ENCODE measurements at regions not wholly inside any gene's neighbourhood (a gene's known extent, or its start where the extent isn't known, plus 50 kb on each side); places are given as distances from the start of the nearest gene placed in this dataset.

DNA sequence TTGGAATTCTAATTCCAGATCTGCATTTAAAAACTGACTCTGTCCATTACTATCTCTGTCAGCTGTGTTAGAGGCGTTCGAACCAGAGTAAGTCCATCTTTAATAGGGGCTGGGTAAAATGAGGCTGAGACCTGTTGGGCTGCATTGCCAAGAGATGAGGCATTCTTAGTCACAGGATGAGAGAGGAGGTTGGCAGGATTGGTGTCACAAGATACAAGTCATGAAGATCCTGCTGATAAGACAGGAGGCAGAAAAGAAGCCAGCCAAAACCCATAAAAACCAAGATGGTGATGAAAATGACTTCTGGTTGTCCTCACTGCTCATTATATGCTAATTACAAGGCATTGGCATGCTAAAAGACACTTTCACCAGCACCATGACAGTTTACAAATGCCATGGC is 356.3 kb upstream of the ISX start:
- DNase-seq (ENCODE audit: insufficient read length) (no peak), FAIRE-seq (no peak)
- TF ChIP-seq TAF1 (IDR thresholded peaks at IDR 0.05; ENCODE audit: borderline replicate concordance, low read depth, low read length) (no peak), POLR2AphosphoS5 (IDR thresholded peaks at IDR 0.05; ENCODE audit: low read depth, low read length) (no peak), POLR2A (IDR thresholded peaks at IDR 0.05; ENCODE audit: low read depth, low read length) (no peak)

DNA sequence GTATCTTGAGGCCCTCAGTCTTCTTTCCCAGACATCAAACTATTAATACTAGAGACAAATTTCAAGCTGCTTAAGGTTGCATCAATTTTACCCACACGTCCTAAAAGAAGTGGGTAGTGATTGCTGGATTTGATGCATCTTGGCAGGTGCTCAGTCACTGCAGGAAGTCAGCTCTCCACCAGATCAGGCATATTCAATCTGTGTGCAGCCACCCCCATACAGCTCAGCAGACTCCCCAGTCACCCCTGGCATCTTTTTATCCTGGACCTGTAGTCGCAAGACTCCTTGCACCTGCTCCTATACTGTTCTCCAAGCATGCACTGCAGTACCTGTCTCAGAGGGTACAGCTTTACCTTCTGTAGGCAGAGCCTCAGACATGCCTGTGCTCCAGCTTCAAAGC is 343.1 kb upstream of the ISX start:
- DNase-seq (ENCODE audit: insufficient read length), result no peak
- TF ChIP-seq TAF1 (IDR thresholded peaks at IDR 0.05; ENCODE audit: borderline replicate concordance, low read depth, low read length) (no peak), POLR2A (IDR thresholded peaks at IDR 0.05; ENCODE audit: low read depth, low read length) (no peak), POLR2AphosphoS5 (IDR thresholded peaks at IDR 0.05; ENCODE audit: low read depth, low read length) (no peak)
- FAIRE-seq, result no peak

DNA sequence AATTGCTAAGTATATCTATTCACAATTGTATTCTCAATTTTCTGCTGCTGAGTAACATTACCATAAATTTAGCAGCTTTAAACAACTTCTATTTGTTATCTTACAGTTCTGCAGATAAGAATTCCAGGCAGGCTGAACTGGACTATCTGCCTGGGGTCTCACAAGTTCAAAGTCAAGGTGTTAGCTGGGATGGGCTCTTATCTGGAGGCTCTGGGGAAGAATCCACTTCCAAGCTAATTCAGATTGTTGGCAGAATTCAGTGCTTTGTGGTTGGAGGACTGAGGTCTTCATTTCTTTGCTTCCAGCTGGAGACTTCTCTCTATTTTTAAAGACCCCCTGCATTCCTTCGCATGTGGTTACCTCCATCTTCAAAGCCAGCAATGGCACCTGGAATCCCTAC is 329.9 kb upstream of the ISX start:
- no peak for TF ChIP-seq POLR2A (IDR thresholded peaks at IDR 0.05; ENCODE audit: low read depth, low read length)
- no peak for FAIRE-seq
- no peak for DNase-seq (ENCODE audit: insufficient read length)

DNA sequence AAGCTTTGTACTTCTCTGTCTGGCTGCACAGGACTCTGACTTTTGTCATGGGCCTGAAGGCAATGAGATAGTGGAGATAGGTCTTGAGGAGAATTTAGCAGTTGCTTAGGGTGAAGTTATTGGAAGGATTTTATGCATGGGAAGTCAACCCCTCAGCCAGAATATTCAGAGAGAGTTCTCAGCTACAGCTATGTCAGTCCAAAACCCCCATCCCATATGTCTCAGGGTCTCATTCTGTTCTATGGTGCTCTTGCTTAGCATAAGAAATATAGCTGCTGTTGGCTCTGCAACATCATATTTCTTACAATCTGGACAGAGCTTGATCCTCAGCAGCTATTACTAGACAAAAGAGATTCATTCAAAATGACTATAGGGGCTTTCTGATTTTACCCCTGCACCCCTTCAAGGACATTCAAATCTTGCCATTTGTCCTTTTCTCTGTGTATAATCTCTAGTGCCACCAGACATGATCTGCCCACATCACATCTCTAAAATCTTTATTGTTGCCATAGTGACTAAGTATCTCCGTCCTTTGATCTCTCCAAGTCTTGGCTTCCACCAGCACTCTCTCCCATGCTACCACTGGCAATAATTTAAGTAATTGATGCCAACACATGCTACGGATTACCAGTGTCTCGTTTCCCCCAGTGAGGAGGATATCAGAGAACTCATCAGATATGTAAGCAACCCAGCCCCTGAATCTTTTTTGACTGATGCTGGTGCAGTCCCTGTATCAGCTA is 327.1 kb upstream of the ISX start:
- TF ChIP-seq POLR2AphosphoS5 (IDR thresholded peaks at IDR 0.05; ENCODE audit: low read depth, low read length) (no peak), POLR2A (IDR thresholded peaks at IDR 0.05; ENCODE audit: low read depth, low read length) (no peak), TAF1 (IDR thresholded peaks at IDR 0.05; ENCODE audit: borderline replicate concordance, low read depth, low read length) (no peak)
- DNase-seq (ENCODE audit: insufficient read length) (no peak), FAIRE-seq (no peak)

DNA sequence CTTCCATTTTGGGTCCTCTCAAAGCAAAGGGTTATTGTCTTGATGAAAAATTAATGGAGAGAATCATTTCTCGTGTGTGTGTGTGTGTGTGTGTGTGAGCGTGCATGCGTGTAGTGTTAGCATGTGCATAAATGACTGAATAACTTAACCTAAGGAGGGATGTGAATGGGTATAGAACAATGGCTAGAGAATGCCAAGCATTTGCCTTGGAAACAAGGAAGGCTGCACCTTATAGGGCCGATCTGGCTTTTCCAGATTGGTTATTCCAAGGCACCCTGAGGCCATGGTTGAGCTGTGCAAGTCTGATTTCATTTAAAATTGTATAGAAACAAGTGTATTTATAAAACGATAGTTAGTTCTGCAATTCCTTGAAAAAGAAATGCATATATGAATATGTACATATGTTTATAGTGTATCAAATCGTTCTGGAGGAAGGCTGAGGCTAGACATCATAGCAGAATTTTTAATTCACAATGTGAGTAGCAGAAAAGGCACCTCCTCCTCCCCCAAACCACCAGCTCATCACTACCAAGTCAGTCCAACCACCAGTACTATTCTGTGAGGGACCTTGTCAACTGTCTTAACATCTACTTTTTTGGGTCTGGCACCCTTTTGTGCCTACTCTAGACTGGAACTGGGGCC is 322.7 kb upstream of the ISX start:
- DNase-seq (ENCODE audit: insufficient read length), result no peak
- TF ChIP-seq TAF1 (IDR thresholded peaks at IDR 0.05; ENCODE audit: borderline replicate concordance, low read depth, low read length) (no peak), POLR2A (IDR thresholded peaks at IDR 0.05; ENCODE audit: low read depth, low read length) (no peak), POLR2AphosphoS5 (IDR thresholded peaks at IDR 0.05; ENCODE audit: low read depth, low read length) (no peak)
- FAIRE-seq, result no peak

DNA sequence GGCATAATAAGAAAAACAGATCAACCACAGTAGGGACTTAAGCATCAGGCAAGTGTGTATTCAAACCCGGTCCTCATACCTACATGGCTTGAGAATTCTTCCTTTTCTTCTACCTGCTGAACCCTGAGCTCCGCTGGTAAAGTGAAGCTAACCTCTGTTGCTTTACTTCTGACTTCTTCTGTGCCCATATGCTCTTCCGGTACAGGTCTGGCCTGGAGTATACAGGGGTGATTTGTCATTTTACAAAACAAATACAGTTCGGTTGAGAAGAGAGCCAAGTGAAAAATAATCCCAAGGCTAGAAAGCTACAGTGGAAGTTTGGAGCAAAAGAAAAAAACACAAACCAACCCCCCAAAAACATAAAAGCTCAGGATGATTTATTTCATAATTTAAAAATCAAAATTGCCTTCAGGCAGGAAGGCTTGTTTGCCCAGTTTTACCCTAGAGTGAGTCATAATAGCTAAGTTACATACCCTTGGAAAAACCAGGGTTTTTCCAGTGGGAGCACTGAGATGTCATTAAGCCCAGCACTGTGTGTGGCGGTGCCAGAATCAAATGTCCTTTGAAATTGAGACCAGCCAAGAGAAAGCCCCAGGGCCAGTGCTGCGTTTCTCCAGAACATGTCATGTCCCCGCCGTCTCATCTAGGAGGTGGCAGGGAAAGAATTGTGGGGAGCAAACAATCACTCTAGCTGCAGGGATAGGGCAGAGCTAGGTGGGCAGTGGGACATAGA is 305.5 kb upstream of the ISX start:
- DNase-seq (ENCODE audit: insufficient read length) (no peak), FAIRE-seq (no peak)
- no peak for TF ChIP-seq POLR2AphosphoS5 (IDR thresholded peaks at IDR 0.05; ENCODE audit: low read depth, low read length)
- no peak for TF ChIP-seq POLR2A (IDR thresholded peaks at IDR 0.05; ENCODE audit: low read depth, low read length)
- no peak for TF ChIP-seq TAF1 (IDR thresholded peaks at IDR 0.05; ENCODE audit: borderline replicate concordance, low read depth, low read length)

DNA sequence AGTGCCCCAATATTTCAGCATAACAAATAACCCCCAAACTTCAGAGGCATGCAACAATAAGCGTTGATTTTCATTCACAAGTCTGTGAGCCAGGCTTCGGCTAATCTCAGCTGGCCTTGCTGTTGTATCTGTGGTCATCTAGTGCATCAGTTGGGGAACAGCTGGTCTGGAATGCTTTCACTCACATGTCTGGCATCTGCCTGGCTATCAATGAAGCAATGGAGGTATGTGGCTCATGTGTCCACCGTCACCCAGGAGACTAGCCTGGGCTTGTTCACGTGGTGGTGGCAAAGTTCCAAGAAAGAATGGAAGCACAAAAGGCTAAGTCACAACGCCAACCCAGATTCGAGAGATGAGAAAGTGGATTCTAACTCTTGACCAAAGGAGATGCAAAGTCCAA is 304.8 kb upstream of the ISX start:
- FAIRE-seq (no peak), DNase-seq (ENCODE audit: insufficient read length) (no peak)
- TF ChIP-seq POLR2AphosphoS5 (IDR thresholded peaks at IDR 0.05; ENCODE audit: low read depth, low read length), result no peak
- no peak for TF ChIP-seq POLR2A (IDR thresholded peaks at IDR 0.05; ENCODE audit: low read depth, low read length)
- TF ChIP-seq TAF1 (IDR thresholded peaks at IDR 0.05; ENCODE audit: borderline replicate concordance, low read depth, low read length), result no peak

DNA sequence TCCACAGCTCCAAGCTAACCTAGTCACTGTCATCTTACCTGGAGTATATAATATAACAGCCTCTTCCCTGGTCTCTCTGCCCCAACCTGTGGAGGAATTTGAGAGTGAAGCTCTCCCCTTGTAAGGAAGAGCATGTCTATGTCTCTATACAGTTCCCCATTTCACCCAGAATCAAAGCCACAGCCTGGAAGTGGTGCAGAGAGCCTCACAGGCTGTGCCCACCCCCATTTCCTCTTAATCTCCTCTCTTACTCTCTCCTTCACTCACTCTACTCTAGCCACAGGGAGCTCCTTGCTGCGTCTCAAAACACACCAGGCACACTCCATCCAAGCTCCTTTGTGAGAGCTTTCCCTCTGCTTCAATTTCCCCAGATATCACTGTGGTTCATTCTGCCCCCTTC is 302.5 kb upstream of the ISX start:
- FAIRE-seq (no peak), DNase-seq (ENCODE audit: insufficient read length) (no peak)
- no peak for TF ChIP-seq TAF1 (IDR thresholded peaks at IDR 0.05; ENCODE audit: borderline replicate concordance, low read depth, low read length)
- TF ChIP-seq POLR2AphosphoS5 (IDR thresholded peaks at IDR 0.05; ENCODE audit: low read depth, low read length), result no peak
- TF ChIP-seq POLR2A (IDR thresholded peaks at IDR 0.05; ENCODE audit: low read depth, low read length), result no peak

DNA sequence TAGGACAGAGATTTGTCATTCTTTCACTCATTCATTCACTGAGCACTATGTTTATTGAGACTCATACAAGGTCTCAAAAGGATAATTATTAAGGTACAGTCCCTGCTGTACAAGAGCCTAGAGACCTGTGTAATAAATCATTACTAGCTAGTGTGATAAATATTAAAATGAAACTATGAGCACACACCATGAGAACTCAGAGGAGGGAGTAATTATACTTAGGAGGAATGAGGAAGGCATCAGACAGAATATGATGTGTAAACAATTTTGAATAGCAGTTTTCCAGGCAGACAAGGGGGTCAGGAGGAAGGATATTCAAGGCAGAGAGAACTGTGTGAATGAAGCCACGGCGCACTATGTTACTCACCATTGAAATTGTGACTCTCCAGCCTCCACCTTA is 300.8 kb upstream of the ISX start:
- FAIRE-seq, result no peak
- no peak for DNase-seq (ENCODE audit: insufficient read length)
- TF ChIP-seq POLR2AphosphoS5 (IDR thresholded peaks at IDR 0.05; ENCODE audit: low read depth, low read length) (no peak), TAF1 (IDR thresholded peaks at IDR 0.05; ENCODE audit: borderline replicate concordance, low read depth, low read length) (no peak), POLR2A (IDR thresholded peaks at IDR 0.05; ENCODE audit: low read depth, low read length) (no peak)

DNA sequence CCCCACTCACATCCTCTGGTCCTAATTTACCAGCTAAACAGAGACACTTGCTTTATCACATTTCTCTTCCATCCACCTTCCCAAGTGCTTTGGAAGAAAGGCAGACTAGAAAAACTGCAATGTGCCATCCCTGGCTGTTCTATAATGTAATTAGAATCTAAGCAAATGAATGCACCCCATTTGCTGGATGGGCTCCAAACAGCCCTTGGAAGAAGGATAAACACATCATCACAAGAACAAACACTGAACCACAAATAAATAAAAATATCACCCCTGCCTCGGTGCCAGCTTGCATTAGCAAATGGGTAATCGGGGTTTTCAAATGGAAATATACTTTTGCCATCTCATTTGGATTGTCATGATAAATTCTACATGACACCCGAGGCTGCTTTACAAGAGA is 296.6 kb upstream of the ISX start:
- TF ChIP-seq TAF1 (IDR thresholded peaks at IDR 0.05; ENCODE audit: borderline replicate concordance, low read depth, low read length) (no peak), POLR2AphosphoS5 (IDR thresholded peaks at IDR 0.05; ENCODE audit: low read depth, low read length) (no peak), POLR2A (IDR thresholded peaks at IDR 0.05; ENCODE audit: low read depth, low read length) (no peak)
- FAIRE-seq, result no peak

DNA sequence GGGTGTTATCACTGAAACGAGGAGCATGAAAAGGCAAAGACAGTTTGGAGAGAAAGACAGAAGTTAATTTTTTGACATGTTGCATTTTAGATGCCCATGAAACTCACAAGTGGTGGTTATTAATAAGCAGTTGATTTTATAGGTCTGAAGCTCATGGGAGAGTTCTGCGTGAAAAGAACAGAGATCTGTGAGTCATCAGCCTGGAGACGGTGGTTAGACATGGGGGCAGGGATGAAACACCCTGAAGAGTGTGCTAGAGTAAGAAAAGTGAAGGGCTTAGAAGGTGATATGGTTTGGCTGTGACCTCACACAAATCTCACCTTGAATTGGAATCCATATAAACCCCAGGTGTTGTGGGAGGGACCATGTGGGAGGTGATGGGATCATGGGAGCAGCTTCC is 289.1 kb upstream of the ISX start:
- TF ChIP-seq TAF1 (IDR thresholded peaks at IDR 0.05; ENCODE audit: borderline replicate concordance, low read depth, low read length) (no peak), POLR2A (IDR thresholded peaks at IDR 0.05; ENCODE audit: low read depth, low read length) (no peak)
- no peak for DNase-seq (ENCODE audit: insufficient read length)
- FAIRE-seq, result no peak

More for the DNA sequence above, 296.6 kb upstream of the ISX start:
- no peak for DNase-seq (ENCODE audit: insufficient read length)

DNA sequence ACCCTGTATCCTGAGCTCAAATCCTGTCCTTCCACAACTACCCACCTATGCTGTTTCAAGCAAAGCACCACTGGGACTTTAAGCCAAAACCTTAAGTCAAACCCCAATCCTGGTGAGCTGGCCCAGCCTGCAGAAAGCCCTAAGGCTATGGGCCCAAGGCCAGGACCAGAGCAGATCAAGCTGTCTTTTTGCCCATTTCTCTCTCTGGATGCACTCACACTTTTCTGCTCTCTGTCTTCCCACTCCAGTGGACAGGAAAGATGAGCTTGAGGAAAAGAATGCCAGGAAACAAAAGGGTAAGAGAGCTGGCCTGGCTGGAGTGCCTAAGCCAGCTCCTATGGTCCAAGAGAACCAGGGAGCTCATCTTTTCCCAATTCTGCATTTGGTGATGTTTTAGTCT is 284.3 kb upstream of the ISX start:
- FAIRE-seq (no peak), DNase-seq (ENCODE audit: insufficient read length) (no peak)
- TF ChIP-seq POLR2AphosphoS5 (IDR thresholded peaks at IDR 0.05; ENCODE audit: low read depth, low read length) (no peak), POLR2A (IDR thresholded peaks at IDR 0.05; ENCODE audit: low read depth, low read length) (no peak), TAF1 (IDR thresholded peaks at IDR 0.05; ENCODE audit: borderline replicate concordance, low read depth, low read length) (no peak)

Measured in GM12892 (cell line).